Tibial artery (tissue), 4 donors: ENCODE measurements at regions not wholly inside any gene's neighbourhood (a gene's known extent, or its start where the extent isn't known, plus 50 kb on each side); places are given as distances from the start of the nearest gene placed in this dataset.

Experiments
- DNase-seq, 2 donors: peaks; one replicate each; pipeline ENCODE4 v3.0.0-alpha.2; 2019
- H3K27ac ChIP-seq, 2 donors: fragments of 200-600 bp; sonication (generic) in 1 of 2; 1 replicate in 1 of 2; 2 replicates in 1 of 2; pipeline ENCODE4 v1.5.1; 2018 to 2019; ENCODE audit warnings: mild to moderate bottlenecking in 1 of 2
- H3K27me3 ChIP-seq, 2 donors: fragments of 200-600 bp; sonication (generic) in 1 of 2; one replicate each; pipeline versions ENCODE4 v1.5.1 to v1.6.0; 2016 to 2019
- H3K36me3 ChIP-seq, 3 donors: fragments of 200-600 bp; sonication (generic) in 2 of 3; one replicate each; pipeline ENCODE4 v1.5.1; 2016 to 2019; ENCODE audit warnings: mild to moderate bottlenecking in 2 of 3
- H3K4me1 ChIP-seq, 4 donors: fragments of 200-600 bp; sonication (generic) in 2 of 4; 1 replicate in 3 of 4; 2 replicates in 1 of 4; pipeline ENCODE4 v1.5.1; 2016 to 2019
- H3K4me3 ChIP-seq, 2 donors: fragments of 200-600 bp; sonication (generic) in 1 of 2; 1 replicate in 1 of 2; 2 replicates in 1 of 2; pipeline ENCODE4 v1.5.1; 2018 to 2019; ENCODE audit warnings: mild to moderate bottlenecking in 2 of 2
- H3K9me3 ChIP-seq, 3 donors: fragments of 200-600 bp; sonication (generic) in 1 of 3; one replicate each; pipeline ENCODE4 v1.5.1; 2016 to 2019
- CTCF ChIP-seq, 2 experiments: fragments of 200-600 bp in 1 of 2; fragments of 450-650 bp in 1 of 2; IDR thresholded peaks; one replicate each; pipeline ENCODE4 v1.5.1; 2017 to 2019; ENCODE audit warnings: antibody characterized with exemption in 2 of 2, mild to moderate bottlenecking in 1 of 2, moderate library complexity in 1 of 2
- intact Hi-C: fragments of 100-400 bp; cut with DNase I; formaldehyde crosslinking; loops from one replicate; pipeline ENCODE4 v1.15.0; 2023; ENCODE audit warnings: low total_unique reads

DNA sequence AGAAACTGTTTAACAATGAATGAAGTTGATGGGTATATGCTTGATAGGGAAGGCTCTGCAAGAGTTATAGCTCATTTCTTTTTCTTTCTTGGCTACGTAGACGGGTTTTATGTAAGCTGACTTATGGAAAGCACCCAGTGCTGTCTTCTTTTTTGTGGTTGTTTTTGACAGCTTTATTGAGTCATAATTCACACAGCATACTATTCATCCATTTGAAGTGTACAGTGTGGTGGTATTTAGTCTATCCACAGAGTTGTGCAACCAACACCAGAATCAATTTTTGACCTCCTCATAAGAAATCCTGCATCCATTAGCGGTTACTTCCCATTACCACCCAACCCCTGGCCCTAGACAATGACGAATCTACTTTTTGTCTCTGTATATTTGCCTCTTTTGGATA lies 240.6 kb upstream of the KIAA1217 start:
- no peak for TF ChIP-seq CTCF (IDR thresholded peaks at IDR 0.05)
- no peaks in the 10 kb centered on the region for H3K36me3 ChIP-seq
- no peak overlapping the region for H3K27ac ChIP-seq
- no peak for DNase-seq
- H3K27me3 ChIP-seq = no peaks in the 10 kb centered on the region
- intact Hi-C loops = no loop called here
- H3K4me3 ChIP-seq = no peak overlapping the region
- no peaks in the 10 kb centered on the region for H3K9me3 ChIP-seq
- no peaks in the 10 kb centered on the region for H3K4me1 ChIP-seq

- Histone ChIP-seq H3K4me1 (no peaks in the 10 kb centered on the region), H3K36me3 (no peaks in the 10 kb centered on the region), H3K27me3 (no peaks in the 10 kb centered on the region), H3K4me3 (no peak overlapping the region), H3K27ac (no peak overlapping the region), H3K9me3 (no peaks in the 10 kb centered on the region)
- TF ChIP-seq CTCF (IDR thresholded peaks at IDR 0.05) = no peak
- intact Hi-C loops = no loop called here
- no peak for DNase-seq
Measured at GRCh38 chr10:23974746-23975272, 234.1 kb upstream of the KIAA1217 start.

GRCh38 chr10:23975431-23975830 lies 233.5 kb upstream of the KIAA1217 start:
- no peak for DNase-seq
- intact Hi-C loops = no loop called here

GRCh38 chr10:23976275-23976674 lies 232.7 kb upstream of the KIAA1217 start:
- Histone ChIP-seq H3K4me1 (no peaks in the 10 kb centered on the region), H3K36me3 (no peaks in the 10 kb centered on the region), H3K4me3 (no peak overlapping the region), H3K9me3 (no peaks in the 10 kb centered on the region), H3K27me3 (no peaks in the 10 kb centered on the region), H3K27ac (no peak overlapping the region)
- DNase-seq = no peak
- intact Hi-C loops = no loop called here
- TF ChIP-seq CTCF (IDR thresholded peaks at IDR 0.05) = no peak

More at GRCh38 chr10:23975431-23975830, 233.5 kb upstream of the KIAA1217 start:
- H3K9me3 ChIP-seq = no peaks in the 10 kb centered on the region
- no peak overlapping the region for H3K4me3 ChIP-seq
- H3K4me1 ChIP-seq = no peaks in the 10 kb centered on the region
- no peaks in the 10 kb centered on the region for H3K27me3 ChIP-seq
- H3K36me3 ChIP-seq = no peaks in the 10 kb centered on the region
- no peak overlapping the region for H3K27ac ChIP-seq
- TF ChIP-seq CTCF (IDR thresholded peaks at IDR 0.05) = no peak

DNA sequence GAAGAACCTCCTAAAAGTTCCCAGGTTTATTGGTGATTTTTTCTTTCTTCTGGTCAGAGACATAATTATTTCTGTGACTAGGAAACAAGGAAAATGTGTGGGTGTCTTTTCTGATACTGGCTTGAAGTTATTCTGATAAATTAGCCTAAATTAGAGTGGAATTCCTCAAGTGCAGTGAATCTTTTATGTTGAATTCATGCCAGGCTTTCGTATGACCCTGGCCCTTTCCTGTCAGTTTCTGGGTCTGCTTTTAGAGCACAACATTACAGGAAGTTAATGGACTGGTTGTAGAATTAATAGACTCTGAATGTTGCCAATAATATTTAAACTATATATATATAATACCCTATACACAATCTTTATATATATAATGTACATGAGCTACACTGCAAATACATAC lies 230.6 kb upstream of the KIAA1217 start:
- Histone ChIP-seq H3K9me3 (no peaks in the 10 kb centered on the region), H3K27ac (no peak overlapping the region), H3K36me3 (no peaks in the 10 kb centered on the region), H3K4me3 (no peak overlapping the region), H3K4me1 (no peaks in the 10 kb centered on the region), H3K27me3 (no peaks in the 10 kb centered on the region)
- no peak for TF ChIP-seq CTCF (IDR thresholded peaks at IDR 0.05)
- intact Hi-C loops = no loop called here
- DNase-seq = no peak

DNA sequence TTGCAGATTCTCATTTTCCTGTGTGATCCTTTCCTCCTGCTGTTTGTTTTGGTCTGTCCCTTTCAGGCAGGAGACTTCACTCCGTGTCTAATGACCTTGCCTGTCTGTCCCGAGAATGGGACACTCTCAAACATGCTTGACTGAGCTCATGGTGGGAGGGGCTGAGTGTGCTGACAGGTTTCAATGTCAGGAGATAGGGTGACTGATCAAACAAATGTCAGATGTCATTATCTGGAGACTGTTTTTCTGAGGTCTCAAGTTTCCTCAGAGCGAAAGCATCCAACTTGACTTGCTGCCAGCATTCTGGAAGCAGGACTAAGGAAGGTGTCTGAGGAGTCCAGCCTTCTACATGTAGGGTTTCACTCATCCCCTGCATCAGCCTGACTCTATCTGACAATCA lies 228.8 kb upstream of the KIAA1217 start:
- Histone ChIP-seq H3K27me3 (no peaks in the 10 kb centered on the region), H3K9me3 (peaks cover 0 to 4% (median 0%) of the 10 kb centered on the region in 3 donors), H3K27ac (no peak overlapping the region), H3K4me1 (no peaks in the 10 kb centered on the region), H3K36me3 (no peaks in the 10 kb centered on the region), H3K4me3 (no peak overlapping the region)
- intact Hi-C loops = no loop called here
- no peak for TF ChIP-seq CTCF (IDR thresholded peaks at IDR 0.05)
- DNase-seq = no peak
